Endothelial cell of umbilical vein (primary cell): ENCODE measurements at regions not wholly inside any gene's neighbourhood (a gene's known extent, or its start where the extent isn't known, plus 50 kb on each side); places are given as distances from the start of the nearest gene placed in this dataset.

Experiments
- BruUV-seq: library from RNA; stranded (reverse); fragments of 400-500 nt; replicated peaks from 2 replicates; lab custom pipeline; 2021; lab: Mats Ljungman, UMichigan
- CTCF ChIA-PET: fragments of 300-600, 350-600 bp; sonication (Branson Sonifier 250); formaldehyde crosslinking; loops from one replicate; lab custom pipeline; 2021; ENCODE audit warnings: antibody characterized with exemption, inconsistent platforms; lab: Charles Lee
- POLR2A ChIA-PET: fragments of 300-600, 350-600 bp; sonication (Branson Sonifier 250); formaldehyde crosslinking; loops from one replicate; lab custom pipeline; 2021; ENCODE audit warnings: antibody characterized with exemption, inconsistent platforms; lab: Charles Lee
- DNase-seq: peaks from one replicate; pipeline ENCODE4 v3.0.0-alpha.2; 2011; ENCODE audit warnings: low read depth, low spot score
- FAIRE-seq: peaks from 2 replicates; lab custom pipeline; 2011; peaks lifted over from hg19 to GRCh38; lab: Jason Lieb, UNC
- H2AFZ ChIP-seq: 2 replicates; pipeline ENCODE4 v1.6.0; 2012; ENCODE audit warnings: low read depth, low read length, control low read depth, inconsistent platforms
- H3K27ac ChIP-seq: 2 replicates; pipeline ENCODE4 v1.5.1; 2011; ENCODE audit warnings: low read depth, mild to moderate bottlenecking, control low read depth, low read length, moderate library complexity; ENCODE audit not compliant: insufficient read depth
- H3K27me3 ChIP-seq, 2 experiments: 2 replicates each; pipeline versions ENCODE4 v1.6.0 to v1.6.1; 2011; ENCODE audit warnings: low read length in 2 of 2, mixed read lengths in 1 of 2; ENCODE audit not compliant: control insufficient read depth in 2 of 2, insufficient read depth in 2 of 2
- H3K36me3 ChIP-seq, 2 experiments: 2 replicates in 1 of 2; 3 replicates in 1 of 2; pipeline ENCODE4 v1.5.1; 2011; ENCODE audit warnings: low read length in 2 of 2, mild to moderate bottlenecking in 1 of 2, moderate library complexity in 1 of 2; ENCODE audit not compliant: control insufficient read depth in 2 of 2, insufficient read depth in 2 of 2; ENCODE audit errors: extremely low read depth in 1 of 2
- H3K4me1 ChIP-seq: 3 replicates; pipeline ENCODE4 v1.5.1; 2011; ENCODE audit warnings: mild to moderate bottlenecking, low read length; ENCODE audit not compliant: control insufficient read depth, insufficient read depth; ENCODE audit errors: extremely low read depth
- H3K4me2 ChIP-seq: 2 replicates; pipeline ENCODE4 v1.6.1; 2011; ENCODE audit warnings: low read length, control low read depth, mixed read lengths; ENCODE audit not compliant: insufficient read depth
- H3K4me3 ChIP-seq, 3 experiments: fragments of 200-600 bp in 1 of 3; sonication (generic), shearing (Covaris generic) in 1 of 3; replicated peaks in 1 of 3; 2 replicates each; pipeline ENCODE4 v1.5.1; 2011 to 2016; ENCODE audit warnings: control low read depth in 3 of 3, low read length in 3 of 3, mild to moderate bottlenecking in 2 of 3, inconsistent platforms in 1 of 3, low read depth in 1 of 3, moderate library complexity in 1 of 3; ENCODE audit not compliant: insufficient read depth in 1 of 3
- H3K79me2 ChIP-seq: 2 replicates; pipeline ENCODE4 v1.6.0; 2012; ENCODE audit warnings: low read length, inconsistent platforms; ENCODE audit not compliant: control insufficient read depth, insufficient read depth
- H3K9ac ChIP-seq: replicated peaks from 2 replicates; pipeline ENCODE3; 2011; ENCODE audit warnings: low read length, control low read depth; ENCODE audit not compliant: insufficient read depth; ENCODE audit errors: extremely low read depth
- H3K9me1 ChIP-seq: replicated peaks from 3 replicates; pipeline ENCODE4 v1.6.0; 2011; ENCODE audit warnings: mild to moderate bottlenecking, low read length; ENCODE audit not compliant: control insufficient read depth, insufficient read depth; ENCODE audit errors: extremely low read depth
- H3K9me3 ChIP-seq: replicated peaks from 2 replicates; pipeline ENCODE4 v1.5.1; 2012; ENCODE audit warnings: low read length, inconsistent platforms; ENCODE audit not compliant: control insufficient read depth, insufficient read depth
- H4K20me1 ChIP-seq: replicated peaks from 2 replicates; pipeline ENCODE3; 2011; ENCODE audit warnings: mild to moderate bottlenecking, low read length; ENCODE audit not compliant: control insufficient read depth, insufficient read depth; ENCODE audit errors: extremely low read depth
- EZH2 ChIP-seq: IDR thresholded peaks from 2 replicates; pipeline ENCODE4 v1.6.1; 2012; ENCODE audit warnings: borderline replicate concordance, low read depth, mild to moderate bottlenecking, moderate library complexity, low read length, inconsistent platforms; ENCODE audit not compliant: severe bottlenecking
- FOS ChIP-seq: IDR thresholded peaks from 2 replicates; pipeline ENCODE4 v1.6.1; 2011; ENCODE audit warnings: mild to moderate bottlenecking, low read length, moderate library complexity, borderline replicate concordance; ENCODE audit not compliant: insufficient read depth
- GATA2 ChIP-seq: IDR thresholded peaks from 2 replicates; pipeline ENCODE4 v1.7.0; 2011; ENCODE audit warnings: low read depth, mild to moderate bottlenecking, moderate library complexity, mixed read lengths, low read length; ENCODE audit not compliant: insufficient read length, insufficient read depth
- JUN ChIP-seq: IDR thresholded peaks from 2 replicates; pipeline ENCODE4 v1.6.1; 2011; ENCODE audit warnings: borderline replicate concordance, low read depth; ENCODE audit not compliant: insufficient read length, insufficient read depth
- MYC ChIP-seq: IDR thresholded peaks from one replicate; pipeline ENCODE4 v1.6.1; 2011; ENCODE audit warnings: mild to moderate bottlenecking, low read depth, low read length
- POLR2A ChIP-seq: IDR thresholded peaks from 2 replicates; pipeline ENCODE4 v1.6.1; 2012; ENCODE audit warnings: low read depth, mild to moderate bottlenecking, control low read depth, low read length
- POLR2AphosphoS5 ChIP-seq: IDR thresholded peaks from 2 replicates; pipeline ENCODE4 v1.6.1; 2012; ENCODE audit warnings: low read depth, mild to moderate bottlenecking, control low read depth, low read length, moderate library complexity; ENCODE audit not compliant: insufficient read depth
- dilution Hi-C: fragments of 300-500 bp; cut with MboI; formaldehyde crosslinking; loops from one replicate; pipeline ENCODE4 v1.15.0; 2019; ENCODE audit warnings: low sequenced_read_pairs; ENCODE audit not compliant: extremely low pct_ligation_motif_present
- intact Hi-C: fragments of 100-400 bp; cut with micrococcal nuclease; formaldehyde crosslinking; loops from one replicate; pipeline ENCODE4 v1.10.0; 2022
- TF ChIP-seq, protein P1 (sequence below), 2 donors: IDR thresholded peaks; 1 replicate in 1 of 2; 2 replicates in 1 of 2; pipeline ENCODE4 v1.5.1; 2011; ENCODE audit warnings: low read length in 2 of 2, mild to moderate bottlenecking in 2 of 2, moderate library complexity in 2 of 2, control low read depth in 1 of 2, inconsistent platforms in 1 of 2, low read depth in 1 of 2; ENCODE audit not compliant: insufficient read depth in 1 of 2; ENCODE audit errors: extremely low read depth in 1 of 2
- TF ChIP-seq, protein P2 (sequence below): IDR thresholded peaks from 2 replicates; pipeline ENCODE4 v1.6.1; 2011; ENCODE audit not compliant: insufficient read depth, insufficient read length

DNA sequence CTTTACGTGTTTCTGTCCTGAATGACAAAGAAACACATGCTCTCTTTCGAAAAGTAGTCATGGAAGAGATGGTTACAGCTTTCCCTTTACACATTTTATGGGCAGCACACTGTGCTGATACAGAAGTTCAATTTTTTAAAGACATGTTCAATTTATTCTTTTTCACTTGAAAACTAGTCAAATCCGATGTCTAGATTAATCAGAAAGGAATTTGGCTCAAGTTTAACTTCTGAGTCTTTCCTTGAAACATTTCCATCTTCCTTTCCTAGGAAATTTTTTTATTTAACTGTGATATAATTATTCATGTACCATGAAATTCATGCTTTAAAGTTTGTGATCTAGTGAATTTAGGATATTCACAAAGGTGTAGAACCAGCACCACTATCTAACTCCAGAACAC lies 360.1 kb downstream of the TNS3 start:
- Histone ChIP-seq H3K4me1 (no peaks in the 10 kb centered on the region), H3K9ac (no peak overlapping the region), H4K20me1 (no peaks in the 10 kb centered on the region), H3K4me2 (no peak overlapping the region), H3K9me1 (no peaks in the 10 kb centered on the region), H2AFZ (no peak overlapping the region), H3K27me3 (no peaks in the 10 kb centered on the region), H3K4me3 (no peak overlapping the region), H3K79me2 (no peaks in the 10 kb centered on the region), H3K36me3 (no peaks in the 10 kb centered on the region), H3K27ac (no peak overlapping the region), H3K9me3 (no peaks in the 10 kb centered on the region)
- FAIRE-seq (no peak), DNase-seq (no peak)
- intact Hi-C loops (no loop called here), dilution Hi-C loops (no loop called here)
- no TSS peak for BruUV-seq
- ChIA-PET CTCF (no interaction called here), POLR2A (no interaction called here)
- TF ChIP-seq FOS (no peak), POLR2AphosphoS5 (no peak), MYC (no peak), GATA2 (no peak), JUN (no peak), EZH2 (no peak), POLR2A (no peak)
- TF ChIP-seq, protein P1, sequence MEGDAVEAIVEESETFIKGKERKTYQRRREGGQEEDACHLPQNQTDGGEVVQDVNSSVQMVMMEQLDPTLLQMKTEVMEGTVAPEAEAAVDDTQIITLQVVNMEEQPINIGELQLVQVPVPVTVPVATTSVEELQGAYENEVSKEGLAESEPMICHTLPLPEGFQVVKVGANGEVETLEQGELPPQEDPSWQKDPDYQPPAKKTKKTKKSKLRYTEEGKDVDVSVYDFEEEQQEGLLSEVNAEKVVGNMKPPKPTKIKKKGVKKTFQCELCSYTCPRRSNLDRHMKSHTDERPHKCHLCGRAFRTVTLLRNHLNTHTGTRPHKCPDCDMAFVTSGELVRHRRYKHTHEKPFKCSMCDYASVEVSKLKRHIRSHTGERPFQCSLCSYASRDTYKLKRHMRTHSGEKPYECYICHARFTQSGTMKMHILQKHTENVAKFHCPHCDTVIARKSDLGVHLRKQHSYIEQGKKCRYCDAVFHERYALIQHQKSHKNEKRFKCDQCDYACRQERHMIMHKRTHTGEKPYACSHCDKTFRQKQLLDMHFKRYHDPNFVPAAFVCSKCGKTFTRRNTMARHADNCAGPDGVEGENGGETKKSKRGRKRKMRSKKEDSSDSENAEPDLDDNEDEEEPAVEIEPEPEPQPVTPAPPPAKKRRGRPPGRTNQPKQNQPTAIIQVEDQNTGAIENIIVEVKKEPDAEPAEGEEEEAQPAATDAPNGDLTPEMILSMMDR (IDR thresholded peaks at IDR 0.05; ENCODE audit: extremely low read depth in 1 of 2, insufficient read depth in 1 of 2, low read depth in 1 of 2, low read length in 2 of 2) = no peak
- TF ChIP-seq, protein P2, sequence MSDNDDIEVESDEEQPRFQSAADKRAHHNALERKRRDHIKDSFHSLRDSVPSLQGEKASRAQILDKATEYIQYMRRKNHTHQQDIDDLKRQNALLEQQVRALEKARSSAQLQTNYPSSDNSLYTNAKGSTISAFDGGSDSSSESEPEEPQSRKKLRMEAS = no peak
